Right lobe of liver (tissue), 4 donors: ENCODE measurements at regions not wholly inside any gene's neighbourhood (a gene's known extent, or its start where the extent isn't known, plus 50 kb on each side); places are given as distances from the start of the nearest gene placed in this dataset.

ENCODE experiments used
- CTCF ChIP-seq, 4 donors: fragments of 200-600 bp in 3 of 4; fragments of 450-650 bp in 1 of 4; IDR thresholded peaks; one replicate each; pipeline versions ENCODE4 v1.5.1 to v1.8.0; 2016 to 2022; ENCODE audit warnings: antibody characterized with exemption in 4 of 4, mild to moderate bottlenecking in 2 of 4
- POLR2A ChIP-seq: fragments of 450-650 bp; IDR thresholded peaks from one replicate; pipeline ENCODE4 v1.6.1; 2017; ENCODE audit warnings: antibody characterized with exemption, mild to moderate bottlenecking
- donor health status: DM: no; HTN: no; CAD: no.
- donor health status: DM: no; HTN: no; CAD: no.
- donor health status: DM: no; HTN: yes; CAD: no.

GRCh38 chr22:47587861-47588577 lies 825.6 kb downstream of the TBC1D22A start:
- TF ChIP-seq CTCF (IDR thresholded peaks at IDR 0.05) (no peak), POLR2A (no peak)
